ENCODE measurements at regions not wholly inside any gene's neighbourhood (a gene's known extent, or its start where the extent isn't known, plus 50 kb on each side); places are given as distances from the start of the nearest gene placed in this dataset.

- peak; percentile 45 for TF ChIP-seq RBBP5 (IDR thresholded peaks at IDR 0.05; ENCODE audit: borderline replicate concordance, insufficient read depth, low read length, poor library complexity, severe bottlenecking)
- TF ChIP-seq DLX4 (CRISPR knock-in tag; IDR thresholded peaks at IDR 0.05): no peak
- TF ChIP-seq ZNF740 (CRISPR knock-in tag; IDR thresholded peaks at IDR 0.05): no peak
- TF ChIP-seq ZNF740 (tag; IDR thresholded peaks at IDR 0.05): 0 out of 4 replicates have a peak, but pooled peaks of 1 of the 2 experiments have one; percentile 43
- 0 out of 2 replicates have a peak, but pooled peaks have one; percentile 36 for TF ChIP-seq ETV5 (CRISPR knock-in tag; IDR thresholded peaks at IDR 0.05; ENCODE audit: low read depth)
- peak; percentile 23; the same call in 1 of the 2 replicates for TF ChIP-seq PHF8 (IDR thresholded peaks at IDR 0.05; ENCODE audit: borderline replicate concordance, low read length)
- TF ChIP-seq ZBTB17 (CRISPR knock-in tag; IDR thresholded peaks at IDR 0.05): no peak
- peak in 1 of 2 experiments; percentile 82; a peak in 1 of 4 replicates for TF ChIP-seq RCOR1 (IDR thresholded peaks at IDR 0.05; ENCODE audit: borderline replicate concordance in 1 of 2, low read depth in 2 of 2, low read length in 2 of 2)
- TF ChIP-seq NCOA1 (IDR thresholded peaks at IDR 0.05; ENCODE audit: low read depth): peak; percentile 68; the same call in 1 of the 2 replicates
- TF ChIP-seq PHF20 (IDR thresholded peaks at IDR 0.05; ENCODE audit: partially characterized antibody): no peak
- peak; percentile 96 for TF ChIP-seq NFE2 (IDR thresholded peaks at IDR 0.05; ENCODE audit: low read depth)
- peak; percentile 47 for TF ChIP-seq MEIS2 (IDR thresholded peaks at IDR 0.05; ENCODE audit: partially characterized antibody)
- TF ChIP-seq ZNF395 (CRISPR knock-in tag; IDR thresholded peaks at IDR 0.05): peak; percentile 75; the same call in 1 of the 2 replicates
- TF ChIP-seq ELF4 (CRISPR knock-in tag; IDR thresholded peaks at IDR 0.05): 0 out of 2 replicates have a peak, but pooled peaks have one; percentile 9
- no peak for TF ChIP-seq RBM22 (IDR thresholded peaks at IDR 0.05; ENCODE audit: low read depth, low read length, poor library complexity, severe bottlenecking)
- TF ChIP-seq SAP30 (IDR thresholded peaks at IDR 0.05; ENCODE audit: borderline replicate concordance, insufficient read depth, low read depth, low read length, poor library complexity, severe bottlenecking): no peak
- TF ChIP-seq ZC3H4 (CRISPR knock-in tag; IDR thresholded peaks at IDR 0.05; ENCODE audit: borderline replicate concordance): no peak
- TF ChIP-seq CREB3 (tag; conservative IDR thresholded peaks at IDR 0.05; ENCODE audit: low read depth): peak; percentile 82
Observed at GRCh38 chr6:30828027-30828962, 56.0 kb upstream of the DDR1 start (continued).

All from K562 (cell line).